HEK293 (cell line): ENCODE measurements at regions not wholly inside any gene's neighbourhood (a gene's known extent, or its start where the extent isn't known, plus 50 kb on each side); places are given as distances from the start of the nearest gene placed in this dataset.
A peak's percentile ranks its signal among the peaks of the same experiment; 100 is the strongest.

Experiments
- INSM2 ChIP-seq: fragments of 450-650 bp; formaldehyde crosslinking; IDR thresholded peaks from 2 replicates; pipeline ENCODE4 v1.5.1; 2016; ENCODE audit warnings: missing biosample characterization, missing genetic modification characterization
- PRDM1 ChIP-seq: fragments of 450-650 bp; formaldehyde crosslinking; IDR thresholded peaks from 2 replicates; pipeline ENCODE4; 2016; ENCODE audit warnings: missing biosample characterization, missing genetic modification characterization
- TCF7L2 ChIP-seq: IDR thresholded peaks from 2 replicates; pipeline ENCODE4 v1.6.1; 2011; ENCODE audit warnings: low read depth, mild to moderate bottlenecking, inconsistent platforms, low read length, moderate library complexity, borderline replicate concordance
- WT1 ChIP-seq: fragments of 450-650 bp; formaldehyde crosslinking; IDR thresholded peaks from 2 replicates; pipeline ENCODE4 v1.5.1; 2016; ENCODE audit warnings: missing biosample characterization, missing genetic modification characterization
- ZBTB10 ChIP-seq: fragments of 450-650 bp; formaldehyde crosslinking; IDR thresholded peaks from 2 replicates; pipeline ENCODE4 v1.5.1; 2016; ENCODE audit warnings: missing biosample characterization, missing genetic modification characterization
- ZBTB26 ChIP-seq: fragments of 450-650 bp; formaldehyde crosslinking; optimal IDR thresholded peaks from 2 replicates; pipeline ENCODE3; 2016; ENCODE audit warnings: missing biosample characterization, mild to moderate bottlenecking, missing genetic modification characterization
- ZBTB44 ChIP-seq: fragments of 450-650 bp; IDR thresholded peaks from 2 replicates; pipeline ENCODE4 v1.5.1; 2018; ENCODE audit warnings: missing biosample characterization, mild to moderate bottlenecking, missing genetic modification characterization
- ZBTB6 ChIP-seq: fragments of 450-650 bp; formaldehyde crosslinking; IDR thresholded peaks from 2 replicates; pipeline ENCODE4 v1.5.1; 2017; ENCODE audit warnings: missing biosample characterization, missing genetic modification characterization
- ZFHX2 ChIP-seq: fragments of 450-650 bp; formaldehyde crosslinking; conservative IDR thresholded peaks from 2 replicates; pipeline ENCODE4 v1.5.1; 2016; ENCODE audit warnings: missing biosample characterization, missing genetic modification characterization
- ZNF132 ChIP-seq: fragments of 450-650 bp; formaldehyde crosslinking; IDR thresholded peaks from 2 replicates; pipeline ENCODE4 v1.5.1; 2017; ENCODE audit warnings: missing biosample characterization, missing genetic modification characterization, borderline replicate concordance
- ZNF157 ChIP-seq: fragments of 450-650 bp; formaldehyde crosslinking; IDR thresholded peaks from 2 replicates; pipeline ENCODE4 v1.5.1; 2016; ENCODE audit warnings: missing biosample characterization, missing genetic modification characterization
- ZNF223 ChIP-seq: fragments of 450-650 bp; formaldehyde crosslinking; IDR thresholded peaks from 2 replicates; pipeline ENCODE4 v1.5.1; 2016; ENCODE audit warnings: missing biosample characterization, missing genetic modification characterization
- ZNF24 ChIP-seq: fragments of 450-650 bp; formaldehyde crosslinking; IDR thresholded peaks from 2 replicates; pipeline ENCODE4 v1.5.1; 2016; ENCODE audit warnings: missing biosample characterization, missing genetic modification characterization
- ZNF248 ChIP-seq: fragments of 450-650 bp; formaldehyde crosslinking; IDR thresholded peaks from 2 replicates; pipeline ENCODE4 v1.5.1; 2017; ENCODE audit warnings: missing biosample characterization, missing genetic modification characterization
- ZNF398 ChIP-seq: fragments of 450-650 bp; formaldehyde crosslinking; IDR thresholded peaks from 2 replicates; pipeline ENCODE4 v1.5.1; 2017; ENCODE audit warnings: missing biosample characterization, missing genetic modification characterization
- ZNF580 ChIP-seq: fragments of 450-650 bp; formaldehyde crosslinking; IDR thresholded peaks from 2 replicates; pipeline ENCODE4 v1.5.1; 2016; ENCODE audit warnings: missing biosample characterization, missing genetic modification characterization
- ZNF654 ChIP-seq: fragments of 450-650 bp; formaldehyde crosslinking; IDR thresholded peaks from 2 replicates; pipeline ENCODE4 v1.5.1; 2016; ENCODE audit warnings: low read depth, missing biosample characterization, missing genetic modification characterization
- ZNF692 ChIP-seq: fragments of 450-650 bp; formaldehyde crosslinking; IDR thresholded peaks from 2 replicates; pipeline ENCODE4 v1.5.1; 2016; ENCODE audit warnings: missing biosample characterization, missing genetic modification characterization
- ZNF76 ChIP-seq: fragments of 450-650 bp; formaldehyde crosslinking; IDR thresholded peaks from 2 replicates; pipeline ENCODE4; 2016; ENCODE audit warnings: low read depth, missing biosample characterization, missing genetic modification characterization, borderline replicate concordance
- ZNF777 ChIP-seq: fragments of 450-650 bp; formaldehyde crosslinking; IDR thresholded peaks from 2 replicates; pipeline ENCODE4 v1.5.1; 2017; ENCODE audit warnings: missing biosample characterization, missing genetic modification characterization, borderline replicate concordance
- ZNF785 ChIP-seq: fragments of 450-650 bp; formaldehyde crosslinking; IDR thresholded peaks from 2 replicates; pipeline ENCODE4 v1.5.1; 2016; ENCODE audit warnings: missing biosample characterization, missing genetic modification characterization
- ZSCAN5A ChIP-seq: fragments of 450-650 bp; formaldehyde crosslinking; IDR thresholded peaks from 2 replicates; pipeline ENCODE4 v1.5.1; 2016; ENCODE audit warnings: missing biosample characterization, missing genetic modification characterization

- TF ChIP-seq ZSCAN5A (tag by site-specific recombination) (no peak), ZNF248 (no peak), ZFHX2 (tag by site-specific recombination) (no peak), ZBTB26 (tag by site-specific recombination) (no peak), ZBTB6 (no peak), ZNF654 (tag by site-specific recombination) (no peak), ZNF777 (tag by site-specific recombination) (no peak), ZNF398 (tag by site-specific recombination) (peak; percentile 53; the same call in 1 of the 2 replicates), INSM2 (peak; percentile 94), ZNF223 (no peak), TCF7L2 (peak; percentile 68; the same call in 1 of the 2 replicates), ZNF692 (peak; percentile 63), ZNF132 (tag by site-specific recombination) (no peak), ZNF785 (tag by site-specific recombination) (no peak), ZBTB10 (no peak), ZNF580 (tag by site-specific recombination) (0 out of 2 replicates have a peak, but pooled peaks have one; percentile 55), PRDM1 (tag by site-specific recombination) (peak; percentile 55; the same call in 1 of the 2 replicates), WT1 (peak; percentile 95), ZBTB44 (tag by site-specific recombination) (peak; percentile 70), ZNF157 (tag by site-specific recombination) (no peak), ZNF76 (no peak; the same call in 1 of the 2 replicates), ZNF24 (peak; percentile 90)
Observed at GRCh38 chr4:31089815-31090214, 369.6 kb downstream of the PCDH7 start (continued).
